B cell (primary cell): ENCODE measurements at regions not wholly inside any gene's neighbourhood (a gene's known extent, or its start where the extent isn't known, plus 50 kb on each side); places are given as distances from the start of the nearest gene placed in this dataset.

Source experiments
- ATAC-seq: fragments of 200-7000 bp; cut with Tn5 transposase; one replicate; pipeline ENCODE4 v1.10.0; 2021; ENCODE audit warnings: low read depth, mild to moderate bottlenecking, moderate number of reproducible peaks, moderate library complexity
- CTCF ChIA-PET: fragments of 350-600 bp; sonication (Branson Sonifier 250); formaldehyde crosslinking; loops from one replicate; lab custom pipeline; 2021; ENCODE audit warnings: antibody characterized with exemption, inconsistent platforms; lab: Charles Lee
- POLR2A ChIA-PET: fragments of 350-600 bp; sonication (Branson Sonifier 250); formaldehyde crosslinking; loops from one replicate; lab custom pipeline; 2021; ENCODE audit warnings: antibody characterized with exemption; lab: Charles Lee
- DNase-seq: peaks from one replicate; pipeline ENCODE4 v3.0.0; 2013
- H2AFZ ChIP-seq: 2 replicates; pipeline ENCODE4 v1.6.1; 2012; ENCODE audit warnings: mild to moderate bottlenecking, low read depth, low read length; ENCODE audit not compliant: insufficient read depth, poor library complexity, severe bottlenecking
- H3K27ac ChIP-seq, 2 donors: 1 replicate in 1 of 2; 2 replicates in 1 of 2; pipeline ENCODE4 v1.5.1; 2012 to 2013; ENCODE audit warnings: low read length in 2 of 2, mild to moderate bottlenecking in 2 of 2, moderate library complexity in 1 of 2
- H3K27me3 ChIP-seq, 4 experiments: fragments of 200-600 bp in 1 of 4; sonication (generic) in 1 of 4; replicated peaks in 1 of 4; 1 replicate in 2 of 4; 2 replicates in 2 of 4; pipeline versions ENCODE4 v1.6.1 to v1.7.0; 2013 to 2016; ENCODE audit warnings: low read length in 3 of 4, mild to moderate bottlenecking in 2 of 4, mixed read lengths in 1 of 4, moderate library complexity in 1 of 4; ENCODE audit not compliant: insufficient read depth in 4 of 4, control insufficient read depth in 3 of 4; ENCODE audit errors: control extremely low read depth in 1 of 4
- H3K36me3 ChIP-seq, 2 experiments: replicated peaks in 1 of 2; 1 replicate in 1 of 2; 2 replicates in 1 of 2; pipeline versions ENCODE4 v1.6.1 to v1.7.1; 2013; ENCODE audit warnings: low read length in 1 of 2; ENCODE audit not compliant: insufficient read depth in 2 of 2, control insufficient read depth in 1 of 2; ENCODE audit errors: control extremely low read depth in 1 of 2, extremely low read depth in 1 of 2
- H3K4me1 ChIP-seq, 2 donors: fragments of 200-600 bp in 1 of 2; sonication (generic) in 1 of 2; 1 replicate in 1 of 2; 2 replicates in 1 of 2; pipeline versions ENCODE4 v1.5.1 to v1.6.1; 2013 to 2017; ENCODE audit warnings: low read length in 2 of 2; ENCODE audit not compliant: control insufficient read depth in 2 of 2, insufficient read depth in 2 of 2
- H3K4me2 ChIP-seq: replicated peaks from 2 replicates; pipeline ENCODE3; 2012; ENCODE audit warnings: mild to moderate bottlenecking, low read depth, low read length; ENCODE audit not compliant: poor library complexity, severe bottlenecking
- H3K4me3 ChIP-seq, 5 experiments: fragments of 200-600 bp in 1 of 5; sonication (generic) in 1 of 5; 1 replicate in 3 of 5; 2 replicates in 2 of 5; pipeline versions ENCODE4 v1.5.1 to v1.7.0; 2011 to 2016; ENCODE audit warnings: low read length in 4 of 5, mild to moderate bottlenecking in 4 of 5, low read depth in 2 of 5, control low read depth in 1 of 5, moderate library complexity in 1 of 5; ENCODE audit not compliant: insufficient read depth in 1 of 5; ENCODE audit errors: control extremely low read depth in 1 of 5, extremely low read depth in 1 of 5
- H3K79me2 ChIP-seq: fragments of 200-600 bp; sonication (generic); one replicate; pipeline ENCODE4 v1.6.0; 2016; ENCODE audit warnings: low read length; ENCODE audit not compliant: control insufficient read depth, insufficient read depth
- H3K9ac ChIP-seq: fragments of 200-600 bp; sonication (generic); 2 replicates; pipeline ENCODE4 v1.6.1; 2017; ENCODE audit warnings: mild to moderate bottlenecking, low read length, moderate library complexity
- H3K9me3 ChIP-seq, 3 donors: one replicate each; pipeline versions ENCODE4 v1.6.1 to v1.7.1; 2013; ENCODE audit warnings: low read length in 2 of 3; ENCODE audit not compliant: control insufficient read depth in 2 of 3, insufficient read depth in 1 of 3; ENCODE audit errors: control extremely low read depth in 1 of 3
- H4K20me1 ChIP-seq: 2 replicates; pipeline ENCODE4 v1.6.0; 2012; ENCODE audit warnings: mild to moderate bottlenecking, low read length; ENCODE audit not compliant: insufficient read depth, control insufficient read depth, poor library complexity, severe bottlenecking
- H3K27ac Mint-ChIP-seq: one replicate; pipeline ENCODE4 v1.8.0; 2021; ENCODE audit warnings: mixed read lengths
- H3K27me3 Mint-ChIP-seq: one replicate; pipeline ENCODE4 v1.8.0; 2021; ENCODE audit warnings: mixed read lengths
- H3K4me1 Mint-ChIP-seq: one replicate; pipeline ENCODE4 v1.8.0; 2021; ENCODE audit warnings: mixed read lengths
- H3K4me3 Mint-ChIP-seq: one replicate; pipeline ENCODE4 v1.8.0; 2021; ENCODE audit warnings: mixed read lengths
- H3K9me3 Mint-ChIP-seq: one replicate; pipeline ENCODE4 v1.8.0; 2022; ENCODE audit warnings: mixed read lengths; ENCODE audit not compliant: insufficient read depth
- CTCF ChIP-seq: fragments of 200-600 bp; IDR thresholded peaks from one replicate; pipeline ENCODE4 v1.8.0; 2022; ENCODE audit warnings: antibody characterized with exemption, mild to moderate bottlenecking
- EZH2 ChIP-seq: IDR thresholded peaks from 2 replicates; pipeline ENCODE4 v1.6.1; 2012; ENCODE audit warnings: borderline replicate concordance, low read depth, mild to moderate bottlenecking, moderate library complexity, low read length; ENCODE audit not compliant: insufficient read depth, poor library complexity, severe bottlenecking
- WGBS: methylation state at CpG from one replicate; pipeline ENCODE4 v1.1.5; 2013; ENCODE audit warnings: missing lambda C conversion rate; ENCODE audit not compliant: insufficient coverage; 5-methylcytosine and 5-hydroxymethylcytosine counted together
- intact Hi-C: fragments of 100-400 bp; cut with micrococcal nuclease; formaldehyde crosslinking; loops from one replicate; pipeline ENCODE4 v1.10.0; 2022

GRCh38 chr20:48054051-48054450, 268.8 kb upstream of the SULF2 start:
- 71% methylated on average over 3 of the region's 7 CpGs for WGBS
- ATAC-seq, result no peak
- H3K4me3 Mint-ChIP-seq, result no peak overlapping the region
- Histone ChIP-seq H3K9me3 (peaks cover 0 to 15% (median 0%) of the 10 kb centered on the region in 3 donors), H3K4me1 (no peaks in the 10 kb centered on the region), H3K4me3 (no peak overlapping the region), H3K9ac (no peak overlapping the region), H3K27me3 (peaks cover 0 to 8% (median 2%) of the 10 kb centered on the region in 4 experiments), H3K79me2 (no peaks in the 10 kb centered on the region), H3K27ac (no peak overlapping the region), H4K20me1 (no peaks in the 10 kb centered on the region), H3K4me2 (no peak overlapping the region), H2AFZ (no peak overlapping the region), H3K36me3 (no peaks in the 10 kb centered on the region)
- CTCF ChIA-PET, result no interaction called here
- peaks cover 23% of the 10 kb centered on the region for H3K27me3 Mint-ChIP-seq
- intact Hi-C loops, result no loop called here
- H3K9me3 Mint-ChIP-seq, result peaks cover 5% of the 10 kb centered on the region
- H3K27ac Mint-ChIP-seq, result no peak overlapping the region
- POLR2A ChIA-PET, result no interaction called here
- TF ChIP-seq CTCF (no peak), EZH2 (no peak)
- H3K4me1 Mint-ChIP-seq, result no peaks in the 10 kb centered on the region
- DNase-seq, result no peak

GRCh38 chr20:48052475-48052835, 267.2 kb upstream of the SULF2 start:
- Mint-ChIP-seq H3K9me3 (peaks cover 5% of the 10 kb centered on the region), H3K4me1 (no peaks in the 10 kb centered on the region), H3K27me3 (peaks cover 29% of the 10 kb centered on the region), H3K4me3 (no peak overlapping the region), H3K27ac (no peak overlapping the region)
- Histone ChIP-seq H3K4me2 (no peak overlapping the region), H4K20me1 (no peaks in the 10 kb centered on the region), H3K27ac (no peak overlapping the region), H3K9ac (no peak overlapping the region), H2AFZ (no peak overlapping the region), H3K9me3 (peaks cover 0 to 6% (median 0%) of the 10 kb centered on the region in 3 donors), H3K79me2 (no peaks in the 10 kb centered on the region), H3K27me3 (peaks cover 0 to 8% (median 2%) of the 10 kb centered on the region in 4 experiments), H3K4me3 (no peak overlapping the region), H3K36me3 (no peaks in the 10 kb centered on the region), H3K4me1 (no peaks in the 10 kb centered on the region)
- DNase-seq, result no peak
- intact Hi-C loops, result no loop called here
- ChIA-PET POLR2A (no interaction called here), CTCF (no interaction called here)
- TF ChIP-seq CTCF (no peak), EZH2 (no peak)
- no peak for ATAC-seq
- 60% methylated on average over 1 of the region's 2 CpGs for WGBS
